HG03342 (cell line): ENCODE measurements at regions not wholly inside any gene's neighbourhood (a gene's known extent, or its start where the extent isn't known, plus 50 kb on each side); places are given as distances from the start of the nearest gene placed in this dataset.

Source experiments
- ATAC-seq: cut with Tn5 transposase; IDR thresholded peaks from one replicate; pipeline ENCODE4 v1.9.1; 2021; ENCODE audit warnings: mild to moderate bottlenecking, moderate library complexity; ENCODE audit not compliant: unreplicated experiment

DNA sequence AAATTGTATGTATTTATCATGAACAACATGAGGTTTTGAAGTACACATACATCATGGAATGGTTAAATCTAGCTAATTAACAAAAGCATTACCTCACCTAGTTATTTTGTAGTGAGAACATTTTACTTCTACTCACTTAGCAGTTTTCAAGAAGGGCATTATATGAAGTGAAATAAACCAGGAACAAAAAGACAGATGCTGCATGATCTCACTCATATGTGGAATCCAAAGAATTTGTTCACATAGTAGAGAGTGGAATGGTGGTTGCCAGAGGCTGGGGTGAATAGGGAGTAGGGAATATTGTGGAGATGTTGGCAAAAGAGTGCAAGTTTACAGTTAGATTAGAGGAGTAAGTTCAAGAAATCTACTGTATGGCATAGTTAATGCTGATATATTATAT lies 292.0 kb downstream of the ASXL3 start:
- ATAC-seq, result no peak

DNA sequence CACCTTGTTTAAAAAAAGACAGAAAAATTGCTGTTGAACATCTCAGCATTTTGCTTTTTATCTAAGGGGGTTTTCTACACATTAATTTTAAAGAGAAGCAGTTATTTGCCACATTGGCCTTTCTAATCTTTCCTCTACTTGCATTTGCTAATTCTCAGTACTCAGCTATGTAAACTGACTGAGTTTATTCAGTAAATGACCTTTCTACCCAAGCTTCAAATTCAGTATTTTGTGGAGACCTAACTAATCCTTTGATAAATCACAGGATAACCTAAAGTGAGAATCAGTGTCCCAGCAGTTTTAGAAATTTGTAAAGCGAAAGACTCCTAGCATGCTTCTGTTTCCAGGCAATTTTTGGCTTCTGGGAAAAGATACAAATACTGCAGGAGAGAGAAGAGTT lies 288.4 kb downstream of the ASXL3 start:
- ATAC-seq, result no peak

DNA sequence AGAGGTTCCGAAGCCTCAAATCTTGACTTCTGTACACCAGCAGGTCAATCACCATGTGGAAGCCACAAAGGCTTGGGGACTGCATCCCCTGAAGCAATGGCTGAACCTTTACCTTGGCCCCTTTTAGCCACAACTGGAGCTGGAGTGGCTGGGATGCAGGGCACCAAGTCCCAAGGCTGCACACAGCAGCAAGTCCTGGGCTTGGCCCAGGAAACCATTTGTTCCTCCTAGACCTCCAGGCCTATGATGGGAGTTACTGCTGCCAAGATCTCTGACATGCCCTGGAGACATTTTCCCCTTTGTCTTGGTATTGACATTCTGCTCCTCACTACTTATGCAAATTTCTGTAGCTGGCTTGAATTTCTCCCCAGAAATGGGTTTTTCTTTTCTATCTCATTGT lies 285.9 kb downstream of the ASXL3 start:
- ATAC-seq, result no peak

DNA sequence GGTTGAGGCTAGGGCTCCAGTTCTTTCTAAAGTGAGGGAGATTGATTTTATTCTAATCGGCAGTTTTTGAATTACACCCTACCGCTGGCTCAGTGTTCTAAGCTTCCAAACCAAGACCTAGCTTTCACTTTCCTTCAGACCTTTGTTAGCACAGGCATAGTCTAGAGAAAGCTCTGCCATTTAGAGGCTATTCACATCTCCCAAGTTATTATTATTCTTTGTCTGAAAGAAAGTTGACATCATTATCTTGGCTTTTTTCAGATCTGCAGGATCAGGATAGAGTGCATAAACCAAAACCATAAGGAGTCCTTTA lies 276.8 kb downstream of the ASXL3 start:
- no peak for ATAC-seq

DNA sequence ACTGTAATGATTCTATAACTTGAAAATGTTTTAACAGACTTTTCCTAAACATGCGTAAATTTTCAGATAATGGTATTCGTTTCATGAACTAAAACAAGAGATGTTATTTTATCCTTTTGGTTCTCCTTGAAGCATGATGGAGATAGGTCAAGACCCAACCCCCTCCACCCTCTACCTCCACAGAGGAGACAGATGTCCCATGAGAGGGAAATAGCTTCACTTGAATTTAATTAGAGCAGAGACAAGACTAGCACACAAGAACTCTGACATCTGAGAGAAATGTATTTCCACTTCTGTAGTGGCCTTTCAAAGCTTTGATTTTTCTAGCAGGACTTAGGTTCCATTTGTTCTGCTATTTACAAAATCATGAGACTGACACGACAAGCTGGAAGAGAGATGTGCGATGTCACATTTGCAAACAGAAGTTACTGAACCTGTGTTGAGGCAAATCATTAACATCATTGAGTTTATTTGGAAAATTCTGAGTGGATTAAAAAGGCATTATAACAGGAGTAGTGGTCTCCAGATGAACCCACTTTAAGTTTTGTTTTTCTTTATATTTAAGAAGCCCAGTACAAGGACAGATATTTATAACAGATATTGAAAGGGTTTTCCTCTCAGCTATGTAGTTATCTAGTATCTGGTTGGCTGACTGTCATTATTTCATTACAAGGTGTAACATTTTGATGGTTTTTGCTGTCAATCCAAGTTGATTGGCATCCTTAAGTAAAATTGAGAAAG lies 276.2 kb downstream of the ASXL3 start:
- ATAC-seq, result no peak

DNA sequence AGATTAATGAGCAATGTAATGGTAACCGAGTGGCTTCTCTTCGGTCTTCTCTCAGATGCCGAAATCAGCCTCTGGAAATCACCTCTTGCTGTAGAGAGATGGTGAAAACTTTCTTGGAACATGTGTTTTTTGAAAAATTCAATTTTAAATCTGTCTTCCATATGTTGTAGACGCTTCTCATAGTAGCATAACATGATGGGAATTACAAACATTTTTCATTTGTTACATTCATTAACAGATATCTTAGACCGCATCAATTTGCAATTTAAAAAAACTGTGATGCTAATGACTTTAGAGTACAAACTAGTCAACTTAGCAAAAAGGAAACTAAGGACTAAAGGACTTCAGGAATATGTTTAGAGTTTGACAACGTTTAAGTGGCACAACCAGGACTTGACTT lies 275.2 kb downstream of the ASXL3 start:
- no peak for ATAC-seq

DNA sequence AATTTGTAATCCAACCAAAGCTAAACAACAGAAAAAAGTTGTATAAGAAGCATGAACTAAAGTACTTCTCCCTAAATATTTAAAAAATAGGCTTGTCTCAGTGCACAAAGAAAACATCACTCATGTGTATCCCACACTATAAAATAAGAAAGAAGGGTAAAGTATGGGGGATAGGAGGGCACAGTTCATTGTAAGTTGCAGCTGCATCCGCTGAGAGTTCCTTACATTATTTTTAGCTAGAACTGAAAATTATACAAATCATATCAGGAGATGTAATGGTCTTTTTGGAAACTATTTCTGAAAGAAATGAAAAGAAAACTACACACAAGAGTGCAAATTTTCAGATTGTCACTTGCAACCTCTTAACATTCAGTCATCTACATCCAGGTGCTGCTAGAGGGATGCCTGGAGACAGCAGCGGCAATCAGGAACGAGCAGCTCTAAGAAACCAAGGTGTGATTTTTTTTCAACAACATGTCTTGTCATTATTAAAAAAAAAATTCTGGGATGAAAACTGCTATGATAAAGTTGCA lies 273.6 kb downstream of the ASXL3 start:
- no peak for ATAC-seq

DNA sequence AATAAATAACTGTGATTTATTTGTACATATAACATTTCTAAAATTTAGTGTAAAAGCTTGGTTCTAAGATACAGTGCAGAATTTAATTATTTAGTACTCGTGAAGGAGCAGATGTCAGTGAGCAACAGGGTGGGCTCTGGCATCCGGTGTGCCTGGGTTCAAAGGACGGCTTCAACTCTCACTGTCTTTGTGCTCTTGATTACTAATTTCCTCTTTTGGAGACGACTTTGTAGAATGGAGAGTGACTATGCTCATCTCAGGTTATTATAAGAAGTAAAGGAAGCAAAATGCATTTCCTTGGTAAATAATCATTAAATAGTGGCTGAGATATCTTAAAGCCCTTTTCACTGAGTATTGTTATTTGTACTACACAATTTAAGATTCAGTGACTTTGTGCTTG lies 271.7 kb downstream of the ASXL3 start:
- ATAC-seq, result no peak

DNA sequence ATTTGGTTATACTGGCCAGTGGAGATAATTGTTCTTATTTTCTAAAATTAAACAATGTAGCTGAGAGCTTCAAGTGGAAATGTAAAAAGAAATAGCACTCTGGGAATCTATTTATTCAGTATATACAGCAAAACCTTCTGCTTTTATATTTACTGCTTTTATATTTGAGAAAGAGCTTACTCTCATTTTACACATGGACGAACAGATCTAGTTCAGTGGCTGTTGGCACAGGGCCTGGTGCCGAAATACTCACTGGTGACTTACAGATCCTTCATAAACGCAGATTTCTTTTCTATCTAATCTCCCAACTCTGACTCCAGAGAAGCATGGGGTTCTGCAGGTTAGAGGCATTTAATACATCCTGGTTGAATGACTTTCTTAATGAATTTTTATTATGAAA lies 266.2 kb downstream of the ASXL3 start:
- no peak for ATAC-seq

DNA sequence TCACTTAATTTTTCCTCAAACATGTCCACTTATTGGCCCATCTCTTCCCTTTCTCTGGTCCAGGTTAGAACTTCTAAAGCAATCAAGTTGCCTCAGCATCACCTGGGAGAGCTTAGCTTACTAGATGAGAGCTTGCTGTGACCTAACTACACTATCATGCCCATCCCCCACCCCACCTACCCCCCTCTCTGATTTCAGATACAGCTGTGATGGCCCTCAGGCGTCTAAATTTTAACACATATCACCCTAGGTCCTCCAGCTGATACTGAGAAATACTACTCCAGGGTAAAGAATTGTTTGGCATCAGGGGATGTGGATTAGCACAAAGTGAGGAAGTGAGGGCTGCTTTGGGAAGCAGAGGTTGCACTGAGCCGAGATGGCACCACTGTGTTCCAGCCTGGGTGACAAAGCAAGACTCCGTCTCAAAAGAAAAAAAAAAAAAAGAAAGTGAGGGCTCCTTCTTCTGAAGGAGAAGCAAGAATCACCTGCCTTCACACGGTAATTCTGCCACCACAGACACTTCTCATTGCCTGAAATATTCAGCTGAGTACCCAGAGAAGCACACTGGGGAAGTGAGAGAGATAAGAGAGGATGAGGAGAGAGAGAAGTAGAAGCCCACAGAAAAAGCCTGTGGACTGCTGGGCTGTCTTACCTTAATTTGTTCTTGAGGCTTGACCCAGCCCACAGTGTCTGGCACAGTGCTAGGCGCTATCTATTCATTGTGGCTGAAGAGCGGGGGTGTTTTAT lies 263.4 kb downstream of the ASXL3 start:
- ATAC-seq, result no peak

DNA sequence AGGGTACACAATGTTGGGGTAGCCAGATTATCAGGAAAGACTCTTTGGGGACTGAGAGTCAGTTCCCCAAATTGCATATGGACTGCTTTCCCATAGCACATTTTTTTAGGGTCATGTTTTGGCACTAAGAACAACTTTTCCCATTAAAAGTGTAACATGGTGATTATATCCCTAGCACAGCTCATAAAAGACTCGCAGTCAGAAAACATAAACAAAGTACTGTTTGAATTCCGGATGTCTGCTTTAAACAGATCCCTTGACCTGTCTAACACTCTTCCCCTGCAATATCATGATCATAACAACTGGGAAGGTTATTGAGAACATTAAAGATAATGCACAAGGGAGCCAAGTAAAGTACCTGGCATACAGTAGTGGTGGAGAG lies 262.2 kb downstream of the ASXL3 start:
- no peak for ATAC-seq

DNA sequence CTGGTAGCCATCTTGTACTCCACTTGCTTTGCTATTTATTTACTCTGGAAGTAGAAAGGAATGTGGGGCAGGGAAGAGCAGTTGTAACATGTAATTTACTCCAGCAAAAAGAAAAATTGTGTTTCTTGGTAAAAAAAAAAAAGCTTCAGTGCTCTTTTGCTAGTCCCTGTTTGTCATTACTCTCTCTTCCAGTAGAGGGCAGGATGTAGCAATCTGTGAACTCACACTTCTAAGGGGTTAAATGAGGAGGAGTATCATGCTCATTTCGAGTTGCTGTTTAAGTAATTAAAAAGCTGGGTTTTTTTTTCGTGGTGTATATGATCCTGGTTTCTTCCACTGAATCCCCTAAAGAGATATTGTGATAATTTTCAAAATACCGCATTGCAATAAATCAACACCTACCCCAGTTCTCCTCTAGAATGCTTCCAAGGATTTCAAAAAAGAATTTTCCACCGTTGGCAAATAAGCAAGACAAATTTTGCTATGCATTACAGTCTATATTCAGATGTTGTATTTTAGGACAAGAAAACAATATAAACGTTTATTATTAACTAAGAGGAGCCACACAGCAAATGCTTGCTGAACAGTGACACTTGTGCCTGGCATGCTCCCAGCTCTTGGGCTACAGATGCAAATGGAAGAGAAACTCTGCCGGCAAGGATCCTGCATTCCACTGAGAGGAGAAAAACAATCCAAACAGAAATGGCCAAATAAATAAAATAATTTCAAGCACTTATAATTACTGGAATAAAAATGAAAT lies 261.6 kb downstream of the ASXL3 start:
- peak; percentile 81 for ATAC-seq

DNA sequence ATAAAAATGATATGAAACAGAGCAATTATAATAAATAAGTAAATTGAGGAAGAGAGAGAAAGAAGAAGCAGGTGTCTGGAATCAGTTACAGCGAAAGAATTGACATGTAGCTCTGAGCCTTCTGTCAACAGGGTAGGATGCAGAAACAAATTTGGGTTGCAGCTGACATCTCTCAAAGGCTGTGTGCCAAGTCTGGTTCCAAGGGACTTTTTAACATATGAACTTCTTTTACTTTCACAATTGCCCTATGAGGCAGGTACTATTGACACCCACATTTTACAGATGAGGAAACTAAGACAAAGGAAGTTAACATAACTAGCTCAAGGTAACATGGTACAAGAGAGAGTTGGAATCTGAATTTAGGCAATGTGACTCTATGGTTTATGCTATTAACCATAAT lies 260.0 kb downstream of the ASXL3 start:
- ATAC-seq, result no peak

DNA sequence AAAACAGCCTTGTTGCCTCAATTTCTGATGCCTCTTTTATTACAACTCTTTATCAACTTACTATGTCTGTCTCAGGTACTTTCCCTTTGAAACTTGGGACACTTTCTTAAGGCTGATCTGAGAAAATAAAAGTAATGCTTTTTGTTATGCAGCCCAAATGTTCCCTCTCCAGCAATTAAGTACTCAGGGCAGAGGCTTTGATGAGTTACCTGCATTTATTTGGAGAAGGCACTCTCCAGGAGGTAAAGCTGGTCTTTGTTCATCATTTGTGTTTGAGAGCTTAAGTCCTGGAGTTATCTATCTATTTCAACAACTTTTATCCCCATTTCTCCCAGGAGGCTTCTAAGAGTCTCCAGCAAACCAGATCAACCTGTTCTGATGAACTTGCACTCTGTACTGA lies 259.2 kb downstream of the ASXL3 start:
- no peak for ATAC-seq

DNA sequence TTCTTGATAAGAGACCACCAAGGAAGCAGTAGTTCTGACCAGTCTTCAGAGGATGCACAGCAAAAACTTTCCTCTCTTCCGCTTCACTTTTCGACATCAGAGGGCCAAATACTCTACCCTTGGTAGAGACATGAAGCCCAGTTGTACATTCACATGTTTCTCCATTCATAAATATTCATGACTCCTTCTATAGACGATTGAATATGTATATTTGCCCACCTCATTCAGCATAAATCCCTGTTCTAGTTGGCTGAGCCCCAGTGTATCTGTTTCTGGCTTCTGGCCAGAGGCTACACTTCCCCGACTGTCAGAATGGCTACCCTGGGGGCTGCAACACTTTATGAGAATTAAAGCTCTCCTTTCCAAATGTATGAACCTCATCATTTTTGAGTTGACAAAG lies 258.5 kb downstream of the ASXL3 start:
- ATAC-seq, result no peak

DNA sequence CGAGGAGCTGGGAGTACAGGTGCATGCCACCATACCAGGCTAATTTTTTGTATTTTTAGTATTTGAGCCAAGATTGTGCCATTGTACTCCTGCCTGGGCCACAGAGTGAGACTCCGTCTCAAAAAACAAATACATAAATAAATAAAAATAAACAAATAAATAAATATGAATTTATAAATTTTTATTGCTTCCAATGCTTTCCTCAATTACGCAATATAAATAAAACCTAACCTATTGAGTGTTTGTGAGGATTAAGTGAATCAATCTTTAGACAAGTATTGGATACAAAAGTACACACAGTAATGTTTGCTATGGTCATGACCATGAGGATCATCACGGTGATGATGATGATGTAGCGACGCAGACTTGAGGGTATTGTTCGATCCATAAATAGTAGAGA lies 257.4 kb downstream of the ASXL3 start:
- no peak for ATAC-seq

DNA sequence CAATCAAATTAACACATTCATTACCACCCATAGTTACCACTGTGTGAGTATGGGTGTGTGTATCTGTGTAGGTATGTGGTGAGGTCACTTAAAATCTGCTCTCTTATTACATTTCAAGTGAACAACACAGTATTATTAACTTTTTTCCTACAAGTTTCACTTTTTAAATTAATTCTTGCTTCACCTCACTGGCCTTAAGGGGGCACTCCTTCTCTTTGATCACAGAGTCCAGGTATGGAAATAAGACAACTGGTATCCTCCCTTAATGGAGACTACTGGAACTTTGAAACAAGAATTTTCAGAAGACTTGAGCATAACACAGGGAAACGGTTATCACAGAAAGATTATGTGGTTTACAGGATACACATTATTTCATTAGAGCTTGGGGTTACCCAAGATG lies 255.8 kb downstream of the ASXL3 start:
- ATAC-seq, result no peak

DNA sequence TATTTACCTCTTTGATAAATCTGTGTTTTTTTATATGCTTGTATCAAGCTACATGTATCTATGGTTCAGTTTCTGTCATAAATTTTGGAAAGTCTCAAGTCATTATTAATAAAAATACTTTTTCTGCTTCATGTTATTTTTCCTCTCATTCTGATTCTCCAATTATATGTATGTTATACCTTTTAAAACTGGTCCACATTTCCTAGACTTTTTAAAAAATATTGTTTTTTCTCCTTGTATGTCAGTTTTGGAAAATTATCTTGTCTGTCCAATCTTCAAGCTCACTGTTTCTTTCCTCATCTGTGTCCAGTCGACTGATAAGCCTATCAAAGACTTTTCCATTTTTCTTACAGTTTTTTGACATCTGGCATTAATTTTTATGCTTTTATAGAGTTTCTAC lies 253.4 kb downstream of the ASXL3 start:
- no peak for ATAC-seq

DNA sequence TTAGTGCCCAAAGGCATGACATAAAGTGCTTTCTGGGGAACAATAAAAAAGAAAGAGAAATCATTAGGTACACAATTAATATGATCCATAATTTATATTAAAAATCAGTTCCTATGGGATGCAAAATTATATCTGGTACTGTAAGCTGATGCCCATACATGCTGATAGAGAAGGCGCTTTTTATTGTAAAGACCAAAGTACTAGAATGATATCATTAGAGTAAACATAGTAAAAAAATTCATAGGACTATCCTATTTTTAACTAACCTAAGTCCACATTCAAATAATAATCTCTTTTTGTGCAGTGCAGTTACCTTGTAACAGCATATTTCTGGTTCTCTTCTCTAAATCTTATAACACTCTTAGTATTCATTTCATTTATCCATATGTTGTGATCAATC lies 252.2 kb downstream of the ASXL3 start:
- no peak for ATAC-seq

DNA sequence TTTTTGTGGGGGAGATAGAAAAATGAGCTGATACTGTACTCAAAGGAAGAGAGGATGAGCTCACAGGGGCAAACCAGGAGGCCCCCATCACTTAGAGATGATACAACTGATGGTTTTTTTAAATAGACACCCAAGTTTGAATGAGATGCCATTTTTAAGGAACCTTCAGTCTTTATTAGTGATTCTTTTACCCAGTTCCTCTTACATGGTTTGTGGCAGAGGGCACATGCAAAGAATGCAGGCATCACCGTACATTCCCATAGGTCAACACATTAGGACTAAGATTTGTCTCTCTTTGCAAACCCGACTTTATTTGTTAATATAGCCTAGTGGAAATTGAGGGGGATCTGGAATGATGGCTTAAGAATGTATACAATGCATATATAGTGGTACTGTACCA lies 250.9 kb downstream of the ASXL3 start:
- no peak for ATAC-seq

DNA sequence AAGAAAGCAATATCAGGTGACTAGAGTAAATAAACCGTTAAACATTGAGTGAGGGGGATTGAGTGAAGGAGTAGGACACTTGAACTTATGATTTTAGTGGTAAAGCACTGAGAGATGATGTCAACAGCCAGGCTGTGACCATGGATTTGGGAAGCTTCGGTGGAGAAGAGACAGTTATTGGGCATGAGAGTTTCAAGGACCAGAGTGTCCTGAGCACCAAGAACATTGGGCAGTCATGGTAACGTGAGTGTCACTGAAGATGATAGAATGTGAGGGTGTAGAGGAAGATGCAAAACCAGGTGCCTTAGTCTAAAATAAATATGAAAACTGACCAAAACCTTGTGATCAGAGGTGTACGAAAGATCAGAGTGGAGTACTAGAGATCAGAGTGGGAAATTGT lies 248.1 kb downstream of the ASXL3 start:
- ATAC-seq, result no peak

DNA sequence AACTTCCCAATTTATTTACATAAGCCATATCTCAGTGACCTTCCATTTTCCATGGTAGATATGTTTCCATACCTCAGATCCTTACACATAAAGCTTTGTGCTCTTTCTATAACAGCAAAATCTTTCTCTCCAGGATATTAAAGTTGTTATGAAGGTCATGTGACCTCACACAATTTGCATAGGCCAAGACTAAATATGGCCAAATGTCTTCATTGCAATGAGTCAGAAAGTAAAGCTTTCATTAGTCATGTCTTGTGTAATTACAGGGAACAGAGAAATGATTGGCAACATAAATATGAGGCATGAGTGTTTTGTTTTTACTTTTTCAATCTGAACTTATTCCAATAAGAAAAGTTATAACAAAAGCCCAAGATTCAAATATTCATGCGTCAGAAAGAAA lies 243.5 kb downstream of the ASXL3 start:
- no peak for ATAC-seq
